ENCODE measurements at regions not wholly inside any gene's neighbourhood (a gene's known extent, or its start where the extent isn't known, plus 50 kb on each side); places are given as distances from the start of the nearest gene placed in this dataset.
A peak's percentile ranks its signal among the peaks of the same experiment; 100 is the strongest.
"Not testable (repeated sequence)": the region's sequence is repeated elsewhere in the genome, so short reads cannot be mapped to it uniquely, and the experiment has no call there.

DNA sequence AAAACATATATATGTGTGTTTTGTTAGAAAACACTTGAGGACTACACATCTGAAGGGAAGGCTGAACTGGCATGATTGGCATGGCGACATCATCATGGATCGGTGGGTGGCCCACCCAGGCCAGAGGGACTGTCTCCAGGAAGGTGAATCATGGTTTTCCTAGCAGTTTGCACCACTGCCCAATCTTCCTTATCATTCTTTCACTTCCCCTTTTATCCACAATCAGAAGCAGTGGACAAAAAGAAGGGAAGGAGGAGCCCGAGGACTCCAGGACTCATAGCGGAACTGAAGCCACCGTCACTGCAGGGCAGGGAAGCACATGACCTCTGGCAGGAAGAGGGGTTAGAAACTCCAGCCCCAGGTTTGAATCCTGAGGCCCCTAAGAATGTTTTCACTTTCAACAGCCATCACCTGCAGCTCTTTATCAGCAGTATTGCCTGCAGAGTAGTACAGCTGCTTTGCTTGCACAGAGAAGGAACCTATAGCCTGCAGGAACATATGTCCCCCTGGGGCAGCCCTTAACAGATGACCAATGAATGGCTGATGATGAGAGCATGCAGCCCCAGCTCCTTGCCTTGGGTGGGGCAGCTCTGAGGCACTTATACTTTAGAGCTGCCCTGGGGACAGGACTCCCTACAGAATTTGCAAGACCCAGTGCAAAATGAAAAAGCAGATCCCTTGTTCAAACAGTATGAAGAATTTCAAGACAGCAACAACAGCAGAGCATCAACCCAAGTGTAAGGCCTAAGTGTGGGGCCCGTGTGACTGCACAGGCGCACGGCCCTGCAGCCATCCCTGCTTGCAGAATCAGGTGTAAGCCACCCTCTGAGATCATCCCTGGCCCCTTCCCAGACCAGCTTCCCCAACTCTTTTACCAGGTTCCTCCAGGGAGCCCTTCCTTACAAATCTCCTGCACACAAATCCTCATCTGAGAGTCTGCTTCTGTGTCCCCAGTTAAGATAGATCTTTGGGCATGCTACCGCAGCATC lies 241.8 kb upstream of the IRF2BP2 start:
- no peak for DNase-seq (ENCODE audit: low spot score)
- intact Hi-C loops (cut with DNase I): no loop called here
- ATAC-seq: peak; percentile 57

DNA sequence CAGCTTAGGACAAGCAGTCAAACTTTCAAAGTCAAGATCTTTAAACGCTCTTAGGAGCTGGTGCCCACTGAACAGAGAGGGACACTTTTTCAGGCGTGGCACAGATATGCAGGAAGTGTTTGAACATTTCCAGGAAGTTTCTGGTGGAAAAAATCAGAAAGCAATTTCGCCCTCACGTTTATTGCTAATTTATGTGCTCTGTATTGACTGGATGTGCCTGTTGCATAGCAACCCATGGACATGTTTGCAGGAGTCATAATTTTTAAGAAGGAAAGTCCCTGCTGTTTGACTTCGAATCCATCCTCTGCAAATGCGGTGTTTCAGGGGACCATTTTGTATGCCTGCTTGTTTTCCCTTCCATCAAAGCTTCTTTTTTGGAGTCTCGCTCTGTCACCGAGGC lies 239.9 kb upstream of the IRF2BP2 start:
- intact Hi-C loops (cut with DNase I): no loop called here
- DNase-seq (ENCODE audit: low spot score) (no peak), ATAC-seq (no peak)

DNA sequence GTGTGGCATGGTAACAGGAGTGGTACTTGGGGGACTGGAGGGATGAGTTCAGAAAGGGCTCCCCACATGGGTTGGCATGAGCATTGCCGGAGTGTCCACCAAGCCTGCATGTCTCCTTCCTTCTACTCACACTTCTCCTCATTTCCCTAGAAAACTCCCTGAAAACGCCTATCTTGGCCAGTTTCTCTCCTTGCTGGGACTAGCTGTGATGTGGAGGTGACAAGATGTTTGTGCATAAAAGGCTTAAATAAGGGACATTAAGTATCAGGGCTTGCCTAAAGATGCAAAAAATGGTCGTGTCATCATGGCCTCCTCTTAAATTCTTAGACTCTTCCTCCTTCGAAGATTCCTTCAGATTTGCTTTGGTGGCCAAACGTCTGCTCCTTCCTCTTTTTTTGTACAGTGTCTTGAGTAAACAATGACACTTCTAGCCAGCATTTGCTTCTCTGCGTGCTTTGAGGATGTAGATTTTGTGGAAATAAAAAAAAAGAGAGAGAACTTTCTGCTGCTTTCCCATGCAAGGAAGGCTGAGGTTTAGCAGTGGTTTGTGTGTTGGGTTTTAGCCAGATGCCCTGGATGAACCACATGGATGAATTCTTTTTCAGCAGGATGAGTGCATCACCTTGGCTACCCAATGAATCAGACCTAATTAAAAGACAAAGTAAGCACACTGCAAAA lies 239.1 kb upstream of the IRF2BP2 start:
- intact Hi-C loops (cut with DNase I): no loop called here
- DNase-seq (ENCODE audit: low spot score): no peak
- ATAC-seq: peak; percentile 49

DNA sequence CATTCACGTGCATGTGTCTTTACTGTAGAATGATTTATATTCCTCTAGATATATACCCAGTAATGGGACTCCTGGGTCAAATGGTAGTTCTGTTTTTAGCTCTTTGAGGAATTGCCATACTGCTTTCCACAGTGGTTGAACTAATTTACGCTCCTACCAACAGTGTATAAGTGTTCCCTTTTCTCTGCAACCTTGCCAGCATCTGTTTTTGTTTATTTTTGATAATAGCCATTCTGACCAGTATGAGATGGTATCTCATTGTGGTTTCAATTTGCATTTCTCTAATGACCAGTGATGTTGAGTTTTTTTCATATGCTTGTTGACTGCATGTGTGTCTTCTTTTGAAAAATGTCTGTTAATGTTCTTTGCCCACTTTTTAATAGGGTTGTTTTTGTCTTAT lies 236.8 kb upstream of the IRF2BP2 start:
- ATAC-seq; DNase-seq (ENCODE audit: low spot score); intact Hi-C loops (cut with DNase I): not testable (repeated sequence)

DNA sequence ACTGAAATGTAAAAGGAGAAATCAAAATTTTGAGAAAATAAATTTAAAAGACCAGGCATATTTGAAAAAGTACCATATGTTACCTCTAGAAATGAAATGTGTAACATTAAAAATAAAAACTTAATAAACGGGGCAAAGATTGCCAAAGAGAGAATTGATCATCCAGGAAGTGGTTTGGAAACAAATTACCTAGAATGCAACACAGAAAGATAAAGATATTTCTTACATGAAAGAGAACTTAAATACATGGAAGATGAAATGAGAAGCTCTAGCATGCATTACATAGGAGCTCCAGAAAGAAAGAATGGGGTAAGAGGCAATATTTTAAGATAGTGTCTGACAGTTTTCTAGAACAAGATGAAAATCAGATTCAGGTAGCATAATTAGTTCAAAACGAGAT lies 235.9 kb upstream of the IRF2BP2 start:
- intact Hi-C loops (cut with DNase I): no loop called here
- DNase-seq (ENCODE audit: low spot score): no peak
- ATAC-seq: no peak

DNA sequence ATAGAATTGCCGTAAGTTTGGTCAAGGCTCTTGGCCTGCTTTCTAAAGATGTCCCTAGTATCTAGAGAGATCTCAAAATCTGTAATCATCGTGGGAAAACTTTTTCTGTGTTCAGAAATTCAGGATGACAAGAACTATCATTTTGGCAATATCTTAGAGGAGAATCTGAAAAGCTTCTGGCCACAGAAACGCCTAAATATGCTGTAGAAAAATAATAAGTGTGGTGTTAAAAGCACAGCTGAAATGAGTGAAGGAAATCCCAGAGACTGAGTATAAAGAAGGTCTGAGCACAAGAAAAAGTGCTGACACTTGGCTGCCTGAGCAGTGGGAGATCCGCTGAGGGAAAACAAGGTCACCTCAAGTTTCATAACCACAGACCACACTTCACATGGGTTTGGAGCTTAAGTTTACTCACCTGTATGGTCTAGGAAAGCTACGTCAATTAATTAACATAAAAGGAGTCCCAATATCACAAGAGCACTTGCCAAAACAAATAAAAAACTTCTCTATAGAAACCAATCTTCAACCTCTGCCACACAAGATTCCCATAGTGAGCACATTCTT lies 235.2 kb upstream of the IRF2BP2 start:
- intact Hi-C loops (cut with DNase I): no loop called here
- DNase-seq (ENCODE audit: low spot score) (no peak), ATAC-seq (no peak)

DNA sequence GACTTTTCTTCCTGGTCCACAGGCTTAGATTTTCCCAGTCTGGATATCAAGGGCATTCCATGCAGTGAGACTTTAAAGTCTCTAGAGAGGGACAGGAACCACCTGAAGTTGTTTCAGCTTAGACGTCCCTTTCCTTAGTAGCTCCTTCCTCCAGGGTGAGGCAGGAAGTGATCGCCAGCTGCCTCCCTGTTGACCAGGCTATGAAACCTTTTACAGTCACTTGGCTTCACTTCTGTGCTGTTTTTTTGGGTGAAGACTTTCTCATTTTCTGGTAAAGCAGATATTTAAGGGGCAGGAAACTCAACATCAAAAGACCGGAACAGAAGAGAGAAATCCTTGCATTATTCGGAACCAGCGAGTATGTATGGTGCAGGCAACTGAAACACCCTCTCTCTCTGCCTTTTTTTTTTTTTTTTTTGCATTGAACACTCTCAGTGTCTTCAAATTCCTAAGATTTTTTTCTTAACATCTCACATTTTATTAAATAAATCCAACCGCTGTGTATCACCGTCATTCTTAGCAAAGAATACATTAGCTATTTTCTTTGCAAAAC lies 234.6 kb upstream of the IRF2BP2 start:
- ATAC-seq (no peak), DNase-seq (ENCODE audit: low spot score) (no peak)
- intact Hi-C loops (cut with DNase I): no loop called here

DNA sequence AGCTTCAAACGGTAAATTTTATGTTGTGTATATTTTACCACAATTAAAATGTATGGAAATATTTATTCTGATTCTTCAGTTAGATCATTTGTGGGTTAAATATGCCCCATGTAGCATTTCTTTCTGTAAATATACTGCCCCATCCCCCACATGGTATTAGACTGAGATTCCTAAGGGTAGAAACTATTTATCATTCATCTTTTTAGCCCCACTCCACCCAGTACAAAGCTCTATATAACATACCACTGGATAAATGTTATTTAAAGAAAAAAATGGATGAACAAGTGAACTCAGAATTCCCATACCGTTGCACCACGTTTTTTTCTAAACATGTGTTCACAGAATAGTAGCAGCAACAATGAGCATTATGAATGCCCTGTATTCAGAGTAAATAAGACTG lies 234.0 kb upstream of the IRF2BP2 start:
- ATAC-seq (no peak), DNase-seq (ENCODE audit: low spot score) (no peak)
- intact Hi-C loops (cut with DNase I): no loop called here

DNA sequence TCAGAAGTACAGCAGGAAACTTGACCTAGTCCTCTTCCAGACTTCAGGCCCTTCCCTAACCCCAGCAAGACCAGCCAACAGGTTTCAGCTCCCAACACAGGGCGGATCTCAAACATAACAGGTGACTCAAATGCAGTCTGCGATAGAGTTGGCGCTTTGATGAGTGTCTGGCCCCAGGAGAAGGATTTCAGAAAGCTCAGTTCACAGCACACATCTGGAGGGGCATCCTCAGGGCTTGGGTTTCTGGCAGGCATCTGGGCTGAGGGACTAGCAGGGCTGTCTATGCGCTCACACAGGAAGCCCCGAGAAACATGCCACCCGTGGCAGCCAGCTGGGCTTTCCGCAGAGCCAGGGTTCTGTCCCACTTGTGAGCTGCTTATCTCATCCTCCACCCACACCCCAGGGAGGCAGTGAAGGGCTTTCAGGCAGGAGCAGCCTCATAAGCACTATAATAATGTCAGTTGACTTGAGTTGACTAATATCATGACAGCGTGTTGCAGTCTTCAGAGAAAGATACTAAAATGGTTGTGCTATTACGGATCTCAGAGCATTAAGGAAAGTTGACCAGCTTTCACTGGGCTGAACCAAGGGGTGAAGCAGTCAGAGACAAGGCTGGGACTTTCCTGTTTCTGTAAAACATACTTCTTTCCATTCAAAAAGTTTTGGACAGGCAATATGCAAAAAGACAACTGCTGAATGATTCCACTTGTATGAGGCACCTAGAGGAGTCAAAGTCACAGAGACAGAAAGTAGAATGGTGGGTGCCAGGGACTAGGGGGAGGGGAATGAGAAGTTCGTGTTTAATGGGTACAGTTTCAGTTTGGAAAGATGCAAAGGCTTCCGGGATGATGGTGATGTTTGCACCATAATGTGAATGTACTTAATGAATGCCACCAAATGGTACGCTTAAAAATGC lies 233.0 kb upstream of the IRF2BP2 start:
- no peak for DNase-seq (ENCODE audit: low spot score)
- ATAC-seq: no peak
- intact Hi-C loops (cut with DNase I): no loop called here

DNA sequence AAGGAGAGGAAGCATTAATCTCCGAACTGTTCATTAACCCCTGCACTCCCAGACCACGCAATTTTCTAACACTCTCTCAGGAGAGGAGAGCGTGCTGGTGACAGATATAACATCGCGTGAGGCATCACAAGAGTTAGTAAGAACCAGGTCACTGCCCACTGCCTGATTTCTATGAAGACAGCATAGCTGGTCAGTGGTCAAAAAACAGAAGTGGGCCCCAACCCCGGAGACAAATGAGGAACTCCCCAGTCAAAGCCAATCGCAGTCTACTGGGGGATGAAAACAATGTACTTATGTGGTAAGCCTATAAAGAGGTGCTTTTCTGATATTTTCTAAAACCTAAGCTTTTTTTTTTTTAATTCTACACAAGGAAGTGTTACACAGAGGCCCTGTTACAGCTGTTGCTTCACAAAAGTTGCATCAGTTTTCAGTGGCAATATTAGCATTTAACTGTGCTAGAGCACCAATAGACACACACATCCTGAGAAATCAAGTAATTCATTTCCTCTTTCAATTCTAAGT lies 231.8 kb upstream of the IRF2BP2 start:
- DNase-seq (ENCODE audit: low spot score): no peak
- intact Hi-C loops (cut with DNase I): no loop called here
- ATAC-seq: peak; percentile 84

DNA sequence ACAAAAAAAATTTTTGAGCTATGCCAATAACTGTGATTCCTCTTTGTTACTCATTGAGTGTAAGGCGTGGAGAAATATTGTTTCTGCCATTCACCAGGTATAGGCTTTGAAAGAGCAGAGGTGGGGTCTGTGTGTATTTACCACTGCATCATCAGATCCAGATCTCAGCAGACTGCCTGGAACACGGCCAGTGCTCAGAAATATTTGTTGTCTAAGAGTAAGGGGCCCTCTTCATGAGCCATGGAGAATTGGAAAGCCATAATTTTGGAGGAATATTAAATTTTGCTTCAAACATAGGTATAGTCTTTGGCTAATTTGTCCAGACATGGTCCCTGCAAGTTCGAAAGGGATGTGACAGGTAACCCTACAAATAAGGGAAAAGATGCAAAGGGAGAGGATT lies 231.3 kb upstream of the IRF2BP2 start:
- no peak for DNase-seq (ENCODE audit: low spot score)
- no peak for ATAC-seq
- intact Hi-C loops (cut with DNase I): no loop called here

DNA sequence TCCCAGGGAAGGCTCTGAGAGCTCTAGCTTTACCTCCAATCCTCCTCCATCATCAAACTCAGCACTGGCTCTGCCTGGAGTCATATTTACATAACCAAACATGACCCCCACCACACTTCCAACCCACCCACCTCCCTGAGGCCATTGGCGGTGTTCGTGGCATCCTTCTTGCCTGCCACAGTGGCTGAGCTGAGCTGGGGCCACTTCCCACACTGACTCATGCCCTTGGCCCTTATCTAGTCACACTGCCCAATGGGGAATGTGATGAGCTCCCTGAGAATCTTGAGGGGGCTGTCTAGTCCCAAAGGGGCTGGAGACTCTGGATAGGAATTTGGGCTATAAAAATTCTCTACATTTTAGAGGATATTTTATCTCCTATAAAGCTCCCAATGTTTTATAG lies 230.9 kb upstream of the IRF2BP2 start:
- ATAC-seq (no peak), DNase-seq (ENCODE audit: low spot score) (no peak)
- intact Hi-C loops (cut with DNase I): no loop called here

DNA sequence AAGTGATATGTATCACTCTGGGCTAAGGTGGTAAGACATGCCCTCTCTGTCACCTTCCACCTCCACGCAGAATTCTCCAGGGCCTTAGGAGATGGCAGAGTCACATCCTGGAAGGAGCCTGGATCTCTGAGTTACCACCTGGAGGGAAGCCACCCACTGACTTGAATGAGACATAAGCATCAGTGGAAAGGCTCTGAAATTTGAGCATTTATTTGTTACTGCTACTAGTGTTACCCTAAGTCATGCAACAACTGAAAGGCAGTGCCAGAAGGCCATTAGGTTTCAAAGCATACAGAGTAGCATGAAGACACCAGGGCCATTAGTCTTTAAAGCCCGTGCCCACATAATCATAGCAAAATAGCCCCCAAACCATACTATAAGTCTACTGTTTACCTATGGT lies 230.3 kb upstream of the IRF2BP2 start:
- no peak for ATAC-seq
- intact Hi-C loops (cut with DNase I): no loop called here
- DNase-seq (ENCODE audit: low spot score): no peak

DNA sequence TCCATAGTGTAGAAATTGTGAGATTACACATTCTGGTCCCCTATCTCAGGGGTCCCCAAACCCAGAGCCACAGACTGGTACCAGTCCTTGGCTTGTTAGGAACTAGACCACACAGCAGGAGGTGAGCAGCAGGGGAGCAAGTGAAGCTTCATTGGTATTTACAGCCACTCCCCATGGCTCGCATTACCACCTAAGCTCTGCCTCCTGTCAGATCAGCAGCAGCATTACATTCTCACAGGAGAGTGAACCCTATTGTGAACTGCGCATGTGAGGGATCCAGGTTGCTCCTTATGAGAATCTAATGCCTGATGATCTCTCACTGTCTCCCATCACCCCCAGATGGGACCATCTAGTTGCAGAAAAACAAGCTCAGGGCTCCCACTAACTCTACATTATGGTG lies 229.7 kb upstream of the IRF2BP2 start:
- intact Hi-C loops (cut with DNase I): no loop called here
- no peak for DNase-seq (ENCODE audit: low spot score)
- ATAC-seq: no peak

DNA sequence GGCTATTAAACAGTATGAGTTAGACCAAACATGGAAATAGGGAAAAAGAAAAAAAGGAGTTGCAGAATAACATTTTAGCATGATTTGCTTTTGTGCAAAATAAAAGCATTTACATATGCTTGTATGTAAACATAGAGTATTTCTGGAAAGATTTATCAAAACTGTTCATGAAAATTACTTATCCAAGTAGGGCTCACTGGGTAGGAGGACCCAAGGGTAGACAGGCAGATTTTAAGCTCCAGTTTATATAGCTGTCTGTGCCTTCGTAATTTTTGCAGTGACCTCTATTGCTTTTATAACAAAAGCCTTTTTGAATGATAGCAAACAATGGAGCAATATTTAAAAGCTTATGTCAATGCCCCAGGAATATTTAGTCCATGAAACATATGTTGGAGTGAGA lies 228.8 kb upstream of the IRF2BP2 start:
- intact Hi-C loops (cut with DNase I): no loop called here
- DNase-seq (ENCODE audit: low spot score): no peak

DNA sequence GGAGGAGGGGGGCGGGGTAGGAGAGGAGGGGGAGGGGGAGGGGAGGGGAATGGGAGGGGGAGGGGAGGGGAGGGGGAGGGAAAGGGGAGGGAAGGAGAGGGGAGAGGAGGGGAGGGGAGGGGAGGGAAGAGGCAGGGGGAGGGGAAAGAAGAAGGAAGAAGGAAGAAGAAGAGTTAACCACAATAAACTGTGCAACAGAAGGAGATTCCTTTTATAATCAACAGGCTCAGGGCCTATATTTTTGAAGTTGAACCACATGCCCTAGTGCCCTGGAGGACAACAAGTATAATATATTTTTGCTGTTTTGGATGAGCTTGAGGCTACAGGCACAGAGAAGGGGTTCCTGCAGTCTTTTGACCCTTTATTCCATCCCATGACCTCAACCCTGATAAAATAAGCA lies 228.2 kb upstream of the IRF2BP2 start:
- DNase-seq (ENCODE audit: low spot score): no peak
- intact Hi-C loops (cut with DNase I): no loop called here
- no peak for ATAC-seq

More for the DNA sequence above, 228.8 kb upstream of the IRF2BP2 start:
- no peak for ATAC-seq

DNA sequence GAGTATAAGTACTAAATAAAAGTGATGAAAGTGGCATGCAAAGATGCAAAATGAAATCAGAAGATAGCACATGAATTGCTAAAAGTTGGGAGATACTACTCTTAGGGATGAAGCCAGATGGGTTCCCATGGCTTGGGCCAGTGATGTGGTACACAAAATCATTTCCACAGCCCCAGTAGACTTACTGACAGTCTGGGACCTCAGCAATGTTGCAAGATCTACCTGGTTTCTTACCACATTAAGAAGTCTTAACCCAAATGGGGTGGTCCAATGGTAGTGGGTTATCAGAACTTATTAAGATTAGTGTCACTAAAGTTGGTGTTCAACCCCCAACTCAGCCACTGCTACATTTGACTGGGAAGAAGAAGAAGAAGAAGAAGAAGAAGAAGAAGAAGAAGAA lies 227.7 kb upstream of the IRF2BP2 start:
- DNase-seq (ENCODE audit: low spot score): no peak
- no peak for ATAC-seq
- intact Hi-C loops (cut with DNase I): no loop called here

DNA sequence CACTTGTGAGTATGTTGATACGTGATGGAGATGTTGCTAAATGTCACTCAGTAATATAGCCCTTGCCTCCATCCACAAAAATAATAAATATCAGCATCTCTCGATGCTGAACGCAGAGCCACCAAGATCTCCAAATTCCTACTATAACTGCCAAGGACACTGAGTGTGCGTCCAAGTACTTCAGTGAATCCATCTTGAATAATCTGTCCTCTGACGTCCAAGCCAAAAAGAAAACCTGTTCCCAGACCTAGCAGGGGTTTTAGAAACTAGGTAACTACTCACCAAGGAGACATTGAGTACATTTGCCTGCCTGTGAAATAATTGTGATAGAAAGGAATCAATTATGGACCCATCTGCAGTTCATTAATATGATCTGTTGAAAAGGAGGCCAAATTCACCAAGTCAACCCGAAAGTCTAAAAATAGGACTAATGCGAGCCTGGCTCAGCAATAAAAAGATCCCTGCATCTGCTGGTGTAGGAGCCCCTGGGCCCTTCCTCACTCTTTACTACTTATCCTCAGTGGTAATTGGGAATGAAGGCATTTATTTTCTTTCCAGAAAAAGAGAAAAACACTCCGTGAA lies 226.9 kb upstream of the IRF2BP2 start:
- intact Hi-C loops (cut with DNase I): no loop called here
- ATAC-seq (no peak), DNase-seq (ENCODE audit: low spot score) (no peak)

All from sciatic nerve (tissue), 2 donors.